Cardiac fibroblast (primary cell): ENCODE measurements at regions not wholly inside any gene's neighbourhood (a gene's known extent, or its start where the extent isn't known, plus 50 kb on each side); places are given as distances from the start of the nearest gene placed in this dataset.

ENCODE experiments used
- DNase-seq, 2 donors: peaks; one replicate each; pipeline versions ENCODE4 v3.0.0 to v3.0.0-alpha.2; 2010; ENCODE audit warnings: low read depth in 2 of 2
- H3K4me3 ChIP-seq, 2 donors: replicated peaks in 1 of 2; 1 replicate in 1 of 2; 2 replicates in 1 of 2; pipeline ENCODE4 v1.5.1; 2011; ENCODE audit warnings: low read depth in 2 of 2, low read length in 2 of 2, mild to moderate bottlenecking in 2 of 2, moderate library complexity in 1 of 2
- TF ChIP-seq, protein P1 (sequence below): IDR thresholded peaks from one replicate; pipeline ENCODE4 v1.5.1; 2011; ENCODE audit warnings: low read depth, mild to moderate bottlenecking, low read length, inconsistent platforms

DNA sequence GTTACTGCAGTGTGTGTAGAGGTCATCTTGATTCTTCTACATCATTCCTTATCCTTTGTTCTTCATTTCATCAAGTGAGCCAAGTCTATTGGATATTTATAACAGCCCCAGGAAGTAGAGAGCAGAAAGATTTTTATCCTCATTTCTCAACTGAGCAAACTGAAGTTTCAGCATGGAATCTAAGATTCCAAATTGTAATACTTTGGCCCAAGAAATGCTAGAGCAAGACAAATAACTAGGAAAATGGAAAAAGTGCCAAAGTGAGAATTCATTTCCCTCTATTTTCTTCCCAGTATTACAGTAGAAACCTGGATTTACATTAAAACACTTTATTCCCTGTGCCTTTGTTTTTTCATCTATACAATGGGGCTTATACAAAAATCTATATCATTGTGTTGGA lies 346.8 kb downstream of the ARPP21 start:
- no peak for DNase-seq
- TF ChIP-seq, protein P1, sequence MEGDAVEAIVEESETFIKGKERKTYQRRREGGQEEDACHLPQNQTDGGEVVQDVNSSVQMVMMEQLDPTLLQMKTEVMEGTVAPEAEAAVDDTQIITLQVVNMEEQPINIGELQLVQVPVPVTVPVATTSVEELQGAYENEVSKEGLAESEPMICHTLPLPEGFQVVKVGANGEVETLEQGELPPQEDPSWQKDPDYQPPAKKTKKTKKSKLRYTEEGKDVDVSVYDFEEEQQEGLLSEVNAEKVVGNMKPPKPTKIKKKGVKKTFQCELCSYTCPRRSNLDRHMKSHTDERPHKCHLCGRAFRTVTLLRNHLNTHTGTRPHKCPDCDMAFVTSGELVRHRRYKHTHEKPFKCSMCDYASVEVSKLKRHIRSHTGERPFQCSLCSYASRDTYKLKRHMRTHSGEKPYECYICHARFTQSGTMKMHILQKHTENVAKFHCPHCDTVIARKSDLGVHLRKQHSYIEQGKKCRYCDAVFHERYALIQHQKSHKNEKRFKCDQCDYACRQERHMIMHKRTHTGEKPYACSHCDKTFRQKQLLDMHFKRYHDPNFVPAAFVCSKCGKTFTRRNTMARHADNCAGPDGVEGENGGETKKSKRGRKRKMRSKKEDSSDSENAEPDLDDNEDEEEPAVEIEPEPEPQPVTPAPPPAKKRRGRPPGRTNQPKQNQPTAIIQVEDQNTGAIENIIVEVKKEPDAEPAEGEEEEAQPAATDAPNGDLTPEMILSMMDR = no peak
- H3K4me3 ChIP-seq = no peak overlapping the region

DNA sequence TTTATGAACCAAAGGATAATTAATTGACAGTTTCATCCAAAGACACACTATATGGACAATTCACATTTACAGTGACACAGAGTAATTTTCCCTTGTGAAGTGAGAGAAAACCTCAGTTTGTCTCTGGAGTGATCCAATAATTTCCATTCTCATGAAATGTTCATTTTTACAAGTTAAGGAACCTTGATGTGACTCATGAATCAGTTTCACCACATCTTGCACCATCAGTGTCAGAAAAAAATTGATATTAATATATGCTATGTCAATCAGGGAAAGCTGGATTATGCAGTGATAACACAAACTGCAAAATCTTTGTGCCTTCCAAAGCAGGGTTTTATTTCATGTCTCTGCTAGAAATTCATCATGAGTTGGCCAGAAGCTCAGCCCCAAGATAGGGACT lies 348.1 kb downstream of the ARPP21 start:
- DNase-seq = no peak
- TF ChIP-seq, protein P1 = no peak
- H3K4me3 ChIP-seq = no peak overlapping the region

DNA sequence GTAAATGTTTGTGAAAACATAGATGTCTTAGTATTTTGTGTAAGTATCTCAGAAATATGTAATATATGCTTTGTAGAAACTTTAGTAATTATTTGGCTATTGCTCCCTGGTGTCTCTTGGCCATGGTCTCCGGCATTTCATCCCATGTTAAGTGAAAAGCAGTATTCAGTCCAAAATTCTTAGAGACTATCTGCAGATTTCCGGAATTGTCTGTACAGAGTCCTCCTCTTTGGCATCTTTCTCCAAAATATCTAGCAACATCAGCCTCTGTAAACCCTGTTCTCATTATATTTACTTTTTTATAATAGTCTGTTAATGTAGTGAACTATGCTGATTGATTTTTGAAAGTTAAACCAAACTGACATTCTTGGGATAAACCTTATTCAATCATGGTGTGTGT lies 352.7 kb downstream of the ARPP21 start:
- H3K4me3 ChIP-seq = no peak overlapping the region
- TF ChIP-seq, protein P1 = no peak
- no peak for DNase-seq

DNA sequence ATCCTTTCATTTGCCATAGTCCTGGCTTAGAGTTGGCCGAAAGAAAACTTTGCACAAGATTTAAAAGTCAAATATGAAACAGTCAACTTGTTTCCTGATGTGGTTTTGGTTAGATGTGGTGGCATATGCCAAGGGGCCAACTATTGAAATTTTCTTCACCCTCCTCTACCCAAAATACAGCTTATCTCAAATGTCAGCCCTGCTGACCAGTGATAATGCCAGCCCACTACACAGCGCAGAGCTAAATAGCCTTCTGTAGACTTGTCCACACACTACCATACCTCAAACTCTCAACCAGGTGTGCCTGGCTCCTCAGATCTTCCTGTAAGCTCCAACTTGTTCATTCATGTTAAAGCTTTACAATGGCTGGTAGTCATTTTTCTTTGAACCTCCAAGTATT lies 368.5 kb upstream of the STAC start:
- TF ChIP-seq, protein P1 = no peak
- H3K4me3 ChIP-seq = no peak overlapping the region
- no peak for DNase-seq

GRCh38 chr3:36013425-36013824 lies 366.9 kb upstream of the STAC start:
- TF ChIP-seq, protein P1 = no peak
- no peak for DNase-seq
- no peak overlapping the region for H3K4me3 ChIP-seq

DNA sequence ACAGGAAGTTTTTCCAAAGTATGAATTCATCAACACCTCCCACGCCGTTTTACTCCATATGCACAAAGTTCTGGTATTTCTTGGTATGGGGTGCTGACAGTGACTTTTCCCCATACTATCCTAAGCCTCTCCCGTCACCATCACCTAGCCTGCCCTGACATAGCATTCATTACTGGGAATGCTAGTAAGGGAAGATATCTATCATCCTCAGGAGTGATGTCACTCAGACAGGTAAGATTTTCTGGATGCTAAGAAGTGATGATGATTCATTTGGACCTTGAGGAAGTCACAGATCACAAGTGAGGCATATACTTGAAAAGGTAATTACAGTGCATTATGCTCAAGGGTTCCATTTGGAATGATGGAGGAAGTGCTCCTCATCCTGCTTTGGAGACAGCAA lies 355.1 kb upstream of the STAC start:
- TF ChIP-seq, protein P1 = no peak
- no peak overlapping the region for H3K4me3 ChIP-seq
- DNase-seq = no peak
